CD4-positive, alpha-beta memory T cell (primary cell): ENCODE measurements at regions not wholly inside any gene's neighbourhood (a gene's known extent, or its start where the extent isn't known, plus 50 kb on each side); places are given as distances from the start of the nearest gene placed in this dataset.

Experiments used
- CTCF ChIA-PET: fragments of 350-600 bp; sonication (Branson Sonifier 250); formaldehyde crosslinking; loops from one replicate; lab custom pipeline; 2021; ENCODE audit warnings: inconsistent platforms; ENCODE audit not compliant: partially characterized antibody; lab: Charles Lee
- POLR2A ChIA-PET: fragments of 350-600 bp; sonication (Branson Sonifier 250); formaldehyde crosslinking; loops from one replicate; lab custom pipeline; 2021; ENCODE audit not compliant: partially characterized antibody; lab: Charles Lee
- DNase-seq, 5 donors: peaks; one replicate each; pipeline versions ENCODE4 v3.0.0 to v3.0.0-alpha.2; 2020 to 2022; ENCODE audit warnings: mixed read lengths in 1 of 5
- H3K27ac ChIP-seq: one replicate; pipeline ENCODE4 v1.7.0; 2013; ENCODE audit warnings: low read depth, low read length
- H3K27me3 ChIP-seq: 2 replicates; pipeline ENCODE4 v1.7.0; 2013; ENCODE audit warnings: mild to moderate bottlenecking, low read length, moderate library complexity; ENCODE audit not compliant: insufficient read depth
- H3K36me3 ChIP-seq: 2 replicates; pipeline ENCODE4 v1.7.0; 2013; ENCODE audit warnings: mild to moderate bottlenecking, low read length, moderate library complexity; ENCODE audit not compliant: insufficient read depth
- H3K4me1 ChIP-seq: 2 replicates; pipeline ENCODE4 v1.7.0; 2013; ENCODE audit warnings: mild to moderate bottlenecking, low read length, moderate library complexity; ENCODE audit not compliant: insufficient read depth
- H3K4me3 ChIP-seq, 2 donors: one replicate each; pipeline ENCODE4 v1.7.0; 2013; ENCODE audit warnings: low read length in 2 of 2, mild to moderate bottlenecking in 1 of 2
- H3K9me3 ChIP-seq, 2 donors: one replicate each; pipeline ENCODE4 v1.7.0; 2013; ENCODE audit warnings: low read length in 2 of 2, control low read depth in 1 of 2; ENCODE audit not compliant: control insufficient read depth in 1 of 2
- H3K27ac Mint-ChIP-seq, 7 donors: one replicate each; pipeline ENCODE4 v1.8.0; 2020 to 2021; ENCODE audit warnings: mixed read lengths in 7 of 7, mild to moderate bottlenecking in 6 of 7, inconsistent platforms in 3 of 7, moderate library complexity in 3 of 7
- H3K27me3 Mint-ChIP-seq, 2 donors: one replicate each; pipeline ENCODE4 v1.8.0; 2020 to 2021; ENCODE audit warnings: mixed read lengths in 2 of 2
- H3K36me3 Mint-ChIP-seq, 2 donors: one replicate each; pipeline ENCODE4 v1.8.0; 2020 to 2021; ENCODE audit warnings: mixed read lengths in 2 of 2, inconsistent platforms in 1 of 2, mild to moderate bottlenecking in 1 of 2
- H3K4me1 Mint-ChIP-seq, 4 donors: one replicate each; pipeline ENCODE4 v1.8.0; 2020 to 2021; ENCODE audit warnings: mixed read lengths in 4 of 4, mild to moderate bottlenecking in 1 of 4
- H3K4me3 Mint-ChIP-seq, 8 donors: one replicate each; pipeline ENCODE4 v1.8.0; 2020 to 2021; ENCODE audit warnings: mixed read lengths in 8 of 8, mild to moderate bottlenecking in 7 of 8, moderate library complexity in 6 of 8, inconsistent platforms in 3 of 8
- H3K9me3 Mint-ChIP-seq, 8 donors: one replicate each; pipeline ENCODE4 v1.8.0; 2020 to 2021; ENCODE audit warnings: mixed read lengths in 8 of 8, mild to moderate bottlenecking in 5 of 8, inconsistent platforms in 3 of 8, moderate library complexity in 1 of 8
- intact Hi-C: fragments of 100-400 bp; cut with micrococcal nuclease; formaldehyde crosslinking; loops from one replicate; pipeline ENCODE4 v1.15.1; 2023

DNA sequence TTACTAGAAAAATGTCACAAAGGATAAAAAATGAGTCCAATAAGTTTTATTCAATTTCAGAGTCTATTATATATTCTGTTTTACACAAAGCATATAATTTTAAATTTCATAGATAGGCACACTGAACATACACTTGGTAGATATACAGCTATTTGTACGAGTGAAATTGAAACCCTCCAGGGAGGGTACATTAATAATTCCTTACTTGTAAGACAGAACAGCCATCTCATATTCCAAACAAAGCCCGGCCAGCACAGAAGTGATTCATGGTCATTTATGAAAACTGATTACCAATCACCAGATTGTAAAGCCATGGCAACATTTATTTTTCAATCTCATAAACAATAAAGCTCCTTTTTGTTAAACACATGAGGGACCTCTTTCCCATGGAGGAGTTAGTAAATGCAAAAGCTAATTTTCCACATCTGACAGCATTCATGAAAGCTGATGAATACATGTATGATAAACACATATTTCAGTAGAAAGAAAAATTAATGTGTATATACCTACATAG is 190.6 kb downstream of the TDRD15 start:
- Mint-ChIP-seq H3K27me3 (peaks cover 0 to 2% of the 10 kb centered on the region in 2 donors), H3K4me1 (no peaks in the 10 kb centered on the region), H3K9me3 (no peaks in the 10 kb centered on the region), H3K36me3 (no peaks in the 10 kb centered on the region), H3K27ac (no peak overlapping the region), H3K4me3 (no peak overlapping the region)
- no peak overlapping the region for H3K4me3 ChIP-seq
- H3K36me3 ChIP-seq, result no peaks in the 10 kb centered on the region
- ChIA-PET POLR2A (no interaction called here), CTCF (interaction anchor here (1.0 kb wide), 1 partner anchor 19 kb away, joined by 3 read pairs; no protein-coding TSS in a partner anchor)
- no peak for DNase-seq
- H3K27ac ChIP-seq, result no peak overlapping the region
- H3K4me1 ChIP-seq, result no peaks in the 10 kb centered on the region
- H3K27me3 ChIP-seq, result no peaks in the 10 kb centered on the region
- no peaks in the 10 kb centered on the region for H3K9me3 ChIP-seq
- intact Hi-C loops, result no loop called here

DNA sequence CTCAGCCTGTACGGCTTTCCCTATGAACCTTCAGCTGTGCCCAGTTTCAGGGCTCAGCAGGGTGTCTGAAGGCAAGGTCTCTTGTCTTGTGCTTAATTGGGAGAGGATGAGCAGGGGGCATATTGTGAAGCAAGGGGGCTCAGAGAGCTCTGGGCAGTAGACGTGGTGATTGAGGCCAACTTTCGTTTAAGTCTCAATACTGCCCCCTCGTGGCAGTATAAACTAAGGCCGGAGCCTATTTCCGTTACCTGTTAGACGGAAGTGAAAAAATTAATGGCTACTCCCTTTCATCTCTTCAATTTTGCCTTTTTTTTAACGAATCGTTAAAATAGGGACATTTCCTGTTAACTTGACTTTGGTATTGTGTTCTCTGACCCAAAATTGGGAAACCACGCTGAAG is 193.4 kb downstream of the TDRD15 start:
- H3K9me3 ChIP-seq, result no peaks in the 10 kb centered on the region
- H3K27ac ChIP-seq, result no peak overlapping the region
- ChIA-PET POLR2A (no interaction called here), CTCF (interaction anchor here (0.9 to 2.0 kb wide), 5 partner anchors 9 to 655 kb away, joined by 3 to 6 read pairs (median 4); no protein-coding TSS in a partner anchor)
- H3K27me3 Mint-ChIP-seq, result peaks cover 0 to 2% of the 10 kb centered on the region in 2 donors
- no peaks in the 10 kb centered on the region for H3K4me1 Mint-ChIP-seq
- no peaks in the 10 kb centered on the region for H3K9me3 Mint-ChIP-seq
- no peaks in the 10 kb centered on the region for H3K36me3 ChIP-seq
- no peak overlapping the region for H3K4me3 ChIP-seq
- H3K27ac Mint-ChIP-seq, result no peak overlapping the region
- H3K36me3 Mint-ChIP-seq, result no peaks in the 10 kb centered on the region
- no peak overlapping the region for H3K4me3 Mint-ChIP-seq
- DNase-seq, result peak in 2 of 5 donors; percentile 5 to 6
- H3K4me1 ChIP-seq, result no peaks in the 10 kb centered on the region
- intact Hi-C loops, result no loop called here
- no peaks in the 10 kb centered on the region for H3K27me3 ChIP-seq

DNA sequence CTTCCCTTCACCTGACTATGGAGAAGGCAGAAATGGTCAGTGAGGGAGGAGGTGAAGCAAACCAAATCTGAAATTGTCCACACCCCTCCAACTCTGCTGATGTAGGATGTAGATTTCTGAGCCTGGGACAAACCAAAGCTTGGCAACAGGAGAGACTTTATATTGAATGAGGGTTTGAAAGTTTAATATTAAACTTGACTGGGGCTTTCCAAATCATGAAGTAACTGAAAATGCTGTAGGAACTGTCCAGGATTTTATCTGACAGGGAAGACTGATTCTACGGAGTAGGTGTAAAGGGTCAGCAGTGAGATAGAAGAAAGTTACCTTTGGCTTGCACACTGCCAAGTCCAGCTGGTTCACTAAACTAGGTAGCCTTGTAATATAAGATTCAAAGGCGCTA is 194.5 kb downstream of the TDRD15 start:
- Histone ChIP-seq H3K27me3 (no peaks in the 10 kb centered on the region), H3K27ac (no peak overlapping the region), H3K9me3 (no peaks in the 10 kb centered on the region), H3K4me1 (no peaks in the 10 kb centered on the region), H3K36me3 (no peaks in the 10 kb centered on the region), H3K4me3 (no peak overlapping the region)
- H3K27ac Mint-ChIP-seq, result no peak overlapping the region
- no peak overlapping the region for H3K4me3 Mint-ChIP-seq
- H3K27me3 Mint-ChIP-seq, result peaks cover 0 to 2% of the 10 kb centered on the region in 2 donors
- intact Hi-C loops, result no loop called here
- DNase-seq, result no peak
- POLR2A ChIA-PET, result no interaction called here
- no peaks in the 10 kb centered on the region for H3K36me3 Mint-ChIP-seq
- H3K9me3 Mint-ChIP-seq, result no peaks in the 10 kb centered on the region
- CTCF ChIA-PET, result interaction anchor here (1.3 to 2.0 kb wide), 2 partner anchors 10 to 273 kb away, joined by 3 to 6 read pairs; no protein-coding TSS in a partner anchor
- H3K4me1 Mint-ChIP-seq, result no peaks in the 10 kb centered on the region

DNA sequence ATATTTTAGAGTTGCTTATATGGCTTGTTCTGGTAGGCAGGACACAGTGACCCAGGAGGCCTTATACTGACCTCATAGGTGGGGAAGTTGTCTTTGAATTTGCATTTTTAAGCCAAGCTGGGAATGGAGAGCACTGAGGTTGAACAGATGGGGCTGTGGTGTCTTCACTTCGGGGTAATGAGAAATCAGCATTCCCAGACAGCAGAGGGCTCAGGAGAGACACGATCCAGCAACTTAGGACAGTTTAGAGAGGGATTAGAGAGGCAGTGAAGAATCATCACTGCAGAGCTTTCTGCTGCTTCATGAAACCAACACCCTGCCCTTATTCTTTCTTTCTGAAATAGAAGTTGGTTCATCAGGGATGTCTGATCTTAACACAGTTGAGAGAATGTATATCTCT is 202.4 kb downstream of the TDRD15 start:
- POLR2A ChIA-PET, result no interaction called here
- no peak overlapping the region for H3K4me3 ChIP-seq
- no peak for DNase-seq
- H3K27me3 Mint-ChIP-seq, result no peaks in the 10 kb centered on the region
- no peaks in the 10 kb centered on the region for H3K27me3 ChIP-seq
- no peak overlapping the region for H3K4me3 Mint-ChIP-seq
- H3K4me1 Mint-ChIP-seq, result no peaks in the 10 kb centered on the region
- H3K36me3 ChIP-seq, result no peaks in the 10 kb centered on the region
- intact Hi-C loops, result no loop called here
- H3K4me1 ChIP-seq, result no peaks in the 10 kb centered on the region
- no peaks in the 10 kb centered on the region for H3K36me3 Mint-ChIP-seq
- no peaks in the 10 kb centered on the region for H3K9me3 ChIP-seq
- H3K27ac Mint-ChIP-seq, result no peak overlapping the region
- CTCF ChIA-PET, result no interaction called here
- H3K9me3 Mint-ChIP-seq, result peaks cover 0 to 12% (median 3%) of the 10 kb centered on the region in 8 donors
- H3K27ac ChIP-seq, result no peak overlapping the region

DNA sequence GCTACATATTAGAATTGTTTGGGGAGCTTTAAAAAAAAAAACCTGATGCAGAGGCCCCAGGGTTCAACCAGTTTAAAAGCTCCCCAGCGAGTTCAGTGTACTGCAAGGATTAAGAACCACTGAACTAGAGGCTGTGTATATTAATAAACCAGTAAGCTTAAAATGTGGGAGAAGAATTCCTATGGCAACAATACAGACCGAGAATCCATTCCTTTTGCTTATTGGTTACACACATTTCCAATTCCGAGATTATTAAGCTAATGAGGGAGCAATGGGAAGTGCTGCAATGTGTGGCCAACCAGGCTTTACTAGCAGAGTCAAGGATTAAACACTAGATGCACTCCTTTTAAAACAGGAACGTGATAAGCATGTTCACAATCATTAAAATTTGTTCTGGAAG is 204.4 kb downstream of the TDRD15 start:
- POLR2A ChIA-PET, result no interaction called here

DNA sequence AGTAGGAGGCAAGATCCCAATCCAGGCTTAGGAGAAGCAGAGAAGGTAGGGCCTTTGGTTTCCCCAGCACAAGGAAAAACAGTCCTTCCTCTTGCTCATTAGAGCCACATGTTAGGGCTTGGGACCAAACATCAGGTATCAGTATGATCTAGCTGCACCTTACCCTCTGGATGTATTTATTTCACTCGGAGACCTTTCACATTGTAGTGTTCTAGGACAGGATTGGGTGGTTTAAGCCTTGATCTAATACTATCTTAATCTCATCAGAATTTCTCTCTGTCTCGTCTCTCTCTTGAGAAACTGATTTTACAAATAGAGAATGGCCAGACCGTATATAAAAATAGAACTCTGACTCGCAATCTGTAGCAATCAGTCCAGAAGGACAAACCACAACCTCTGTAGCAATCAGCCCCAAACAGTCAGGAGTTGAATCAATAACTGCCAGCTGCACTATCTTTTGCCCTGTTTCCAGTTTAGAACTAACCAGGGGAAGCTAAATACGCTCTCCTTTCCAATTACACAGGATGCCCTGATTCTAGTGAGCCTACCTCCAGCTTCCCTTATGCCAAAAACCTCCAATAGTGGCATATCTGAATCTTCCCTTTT is 207.1 kb downstream of the TDRD15 start:
- H3K27ac ChIP-seq, result no peak overlapping the region
- ChIA-PET POLR2A (no interaction called here), CTCF (no interaction called here)
- no peaks in the 10 kb centered on the region for H3K4me1 ChIP-seq
- intact Hi-C loops, result no loop called here
- no peaks in the 10 kb centered on the region for H3K9me3 ChIP-seq
- no peaks in the 10 kb centered on the region for H3K27me3 ChIP-seq
- no peak overlapping the region for H3K4me3 ChIP-seq
- no peak for DNase-seq
- Mint-ChIP-seq H3K36me3 (no peaks in the 10 kb centered on the region), H3K27ac (no peak overlapping the region), H3K9me3 (peaks cover 0 to 4% (median 0%) of the 10 kb centered on the region in 8 donors), H3K4me3 (no peak overlapping the region), H3K4me1 (no peaks in the 10 kb centered on the region), H3K27me3 (no peaks in the 10 kb centered on the region)
- no peaks in the 10 kb centered on the region for H3K36me3 ChIP-seq

More for the DNA sequence above, 204.4 kb downstream of the TDRD15 start:
- Histone ChIP-seq H3K36me3 (no peaks in the 10 kb centered on the region), H3K4me1 (no peaks in the 10 kb centered on the region), H3K9me3 (no peaks in the 10 kb centered on the region), H3K27me3 (no peaks in the 10 kb centered on the region), H3K27ac (no peak overlapping the region), H3K4me3 (no peak overlapping the region)
- Mint-ChIP-seq H3K4me3 (no peak overlapping the region), H3K27me3 (no peaks in the 10 kb centered on the region), H3K4me1 (no peaks in the 10 kb centered on the region), H3K9me3 (peaks cover 0 to 12% (median 3%) of the 10 kb centered on the region in 8 donors), H3K36me3 (no peaks in the 10 kb centered on the region), H3K27ac (no peak overlapping the region)
- no peak for DNase-seq
- CTCF ChIA-PET, result interaction anchor here (1.2 kb wide), 1 partner anchor 10 kb away, joined by 6 read pairs; no protein-coding TSS in a partner anchor
- intact Hi-C loops, result no loop called here

DNA sequence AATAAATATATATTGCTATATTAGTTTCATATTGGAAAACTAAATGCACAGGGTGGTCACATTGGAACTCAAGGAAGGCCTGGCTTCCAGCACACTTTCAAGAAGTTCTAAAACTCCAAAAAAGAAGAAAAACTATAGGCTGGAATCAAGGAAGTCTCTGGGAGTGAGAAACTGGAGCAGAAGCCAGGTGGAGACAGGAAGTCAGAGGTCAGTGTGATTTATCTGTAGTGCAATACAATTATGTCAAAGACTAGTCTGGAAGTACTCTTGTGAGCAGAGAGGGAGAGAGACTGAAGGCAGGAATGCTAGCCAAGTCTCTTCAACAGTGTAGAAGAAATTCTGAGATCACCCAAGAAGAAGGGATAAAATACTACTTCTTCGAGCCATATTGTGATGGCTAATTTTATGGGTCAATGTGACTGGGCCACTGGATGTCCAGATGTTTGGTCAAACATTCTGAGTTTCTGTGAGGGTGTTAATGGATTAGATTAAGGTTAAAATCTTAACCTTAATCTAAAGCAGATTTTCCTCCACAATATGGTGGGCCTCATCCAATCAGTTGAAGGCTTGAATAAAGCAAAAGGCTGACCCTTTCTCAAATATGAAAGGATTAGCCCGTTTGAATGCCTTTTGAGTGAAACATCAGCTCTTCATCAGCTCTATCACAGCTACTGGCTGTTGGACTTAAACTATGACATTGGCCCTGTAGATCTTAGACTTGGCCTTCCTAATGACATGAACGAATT is 208.0 kb downstream of the TDRD15 start:
- Histone ChIP-seq H3K27me3 (no peaks in the 10 kb centered on the region), H3K4me1 (no peaks in the 10 kb centered on the region), H3K27ac (no peak overlapping the region), H3K9me3 (no peaks in the 10 kb centered on the region), H3K36me3 (no peaks in the 10 kb centered on the region), H3K4me3 (no peak overlapping the region)
- Mint-ChIP-seq H3K4me1 (no peaks in the 10 kb centered on the region), H3K9me3 (peaks cover 0 to 4% (median 0%) of the 10 kb centered on the region in 8 donors), H3K27me3 (no peaks in the 10 kb centered on the region), H3K4me3 (peak overlapping the region in 1 of 8 donors; percentile 26), H3K36me3 (no peaks in the 10 kb centered on the region), H3K27ac (no peak overlapping the region)
- no peak for DNase-seq
- intact Hi-C loops, result no loop called here
- POLR2A ChIA-PET, result no interaction called here
- CTCF ChIA-PET, result no interaction called here
